ENCODE measurements at regions not wholly inside any gene's neighbourhood (a gene's known extent, or its start where the extent isn't known, plus 50 kb on each side); places are given as distances from the start of the nearest gene placed in this dataset.

GRCh38 chr18:29157057-29157780 is 980.3 kb upstream of the CDH2 start:
- TF ChIP-seq, protein P1, sequence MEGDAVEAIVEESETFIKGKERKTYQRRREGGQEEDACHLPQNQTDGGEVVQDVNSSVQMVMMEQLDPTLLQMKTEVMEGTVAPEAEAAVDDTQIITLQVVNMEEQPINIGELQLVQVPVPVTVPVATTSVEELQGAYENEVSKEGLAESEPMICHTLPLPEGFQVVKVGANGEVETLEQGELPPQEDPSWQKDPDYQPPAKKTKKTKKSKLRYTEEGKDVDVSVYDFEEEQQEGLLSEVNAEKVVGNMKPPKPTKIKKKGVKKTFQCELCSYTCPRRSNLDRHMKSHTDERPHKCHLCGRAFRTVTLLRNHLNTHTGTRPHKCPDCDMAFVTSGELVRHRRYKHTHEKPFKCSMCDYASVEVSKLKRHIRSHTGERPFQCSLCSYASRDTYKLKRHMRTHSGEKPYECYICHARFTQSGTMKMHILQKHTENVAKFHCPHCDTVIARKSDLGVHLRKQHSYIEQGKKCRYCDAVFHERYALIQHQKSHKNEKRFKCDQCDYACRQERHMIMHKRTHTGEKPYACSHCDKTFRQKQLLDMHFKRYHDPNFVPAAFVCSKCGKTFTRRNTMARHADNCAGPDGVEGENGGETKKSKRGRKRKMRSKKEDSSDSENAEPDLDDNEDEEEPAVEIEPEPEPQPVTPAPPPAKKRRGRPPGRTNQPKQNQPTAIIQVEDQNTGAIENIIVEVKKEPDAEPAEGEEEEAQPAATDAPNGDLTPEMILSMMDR (optimal IDR thresholded peaks at IDR 0.05 in 1 of 3, IDR thresholded peaks at IDR 0.05 in 1 of 3, conservative IDR thresholded peaks at IDR 0.05 in 1 of 3; ENCODE audit: extremely low read depth in 1 of 3, insufficient read depth in 2 of 3, low read length in 3 of 3), result no peak
- TF ChIP-seq EZH2 (IDR thresholded peaks at IDR 0.05; ENCODE audit: low read length), result no peak
- no peaks in the 10 kb centered on the region for H3K27me3 ChIP-seq (ENCODE audit: control insufficient read depth, extremely low read depth, insufficient read depth, low read length)
- H3K4me1 ChIP-seq (ENCODE audit: control insufficient read depth, extremely low read depth, insufficient read depth, low read length), result peaks cover 54% of the 10 kb centered on the region
- H3K4me2 ChIP-seq (ENCODE audit: control insufficient read depth, extremely low read depth, insufficient read depth, low read depth, low read length), result peak overlapping the region; percentile 81
- peak overlapping the region; percentile 76 for H3K9ac ChIP-seq (ENCODE audit: control insufficient read depth, extremely low read depth, insufficient read depth, low read length)
- H3K9me1 ChIP-seq (ENCODE audit: control insufficient read depth, extremely low read depth, insufficient read depth, low read length), result no peaks in the 10 kb centered on the region
- no peaks in the 10 kb centered on the region for H4K20me1 ChIP-seq (ENCODE audit: control insufficient read depth, extremely low read depth, insufficient read depth, low read length)
- peaks cover 41% of the 10 kb centered on the region for H3K79me2 ChIP-seq (ENCODE audit: control insufficient read depth, insufficient read depth, low read length)
- H3K27ac ChIP-seq (ENCODE audit: control insufficient read depth, insufficient read depth, low read length), result peak overlapping the region; percentile 78
- DNase-seq (ENCODE audit: low read depth, low spot score) (no peak), FAIRE-seq (peak; percentile 59)
- H3K9me3 ChIP-seq (ENCODE audit: control insufficient read depth, low read depth, low read length), result no peaks in the 10 kb centered on the region
- H3K4me3 ChIP-seq (ENCODE audit: control insufficient read depth in 2 of 3, extremely low read depth in 1 of 3, insufficient read depth in 2 of 3, low read depth in 1 of 3, low read length in 3 of 3), result peak overlapping the region; percentile 59 to 80 (median 77)
- no peak overlapping the region for H2AFZ ChIP-seq (ENCODE audit: control insufficient read depth, low read length)
- dilution Hi-C loops (cut with MboI; ENCODE audit: extremely low pct_ligation_motif_present, low sequenced_read_pairs), result no loop called here
- no peaks in the 10 kb centered on the region for H3K36me3 ChIP-seq (ENCODE audit: control insufficient read depth in 2 of 2, extremely low read depth in 1 of 2, insufficient read depth in 2 of 2, low read length in 2 of 2)

DNA sequence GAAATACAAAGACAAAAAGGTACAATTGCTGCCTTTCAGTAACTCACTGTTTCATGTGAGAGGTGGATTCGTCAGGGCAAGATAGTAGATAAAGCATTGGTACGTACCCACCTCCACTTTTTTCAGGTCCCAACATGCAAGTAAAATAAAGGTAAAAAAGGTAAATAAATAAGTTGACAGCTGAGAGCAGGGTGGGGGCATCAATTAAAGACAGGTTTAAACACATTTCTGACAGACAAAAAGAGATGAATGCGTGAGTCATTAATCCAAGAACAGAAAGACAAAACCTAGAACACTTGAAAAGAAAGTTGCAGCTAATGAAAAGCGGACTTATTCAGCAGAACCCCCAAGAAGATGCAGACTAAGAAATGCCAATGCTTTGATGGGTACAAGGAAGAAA is 979.6 kb upstream of the CDH2 start:
- TF ChIP-seq, protein P1 (optimal IDR thresholded peaks at IDR 0.05 in 1 of 3, IDR thresholded peaks at IDR 0.05 in 1 of 3, conservative IDR thresholded peaks at IDR 0.05 in 1 of 3; ENCODE audit: extremely low read depth in 1 of 3, insufficient read depth in 2 of 3, low read length in 3 of 3), result no peak
- no peak for TF ChIP-seq EZH2 (IDR thresholded peaks at IDR 0.05; ENCODE audit: low read length)
- no peaks in the 10 kb centered on the region for H3K9me1 ChIP-seq (ENCODE audit: control insufficient read depth, extremely low read depth, insufficient read depth, low read length)
- H3K9me3 ChIP-seq (ENCODE audit: control insufficient read depth, low read depth, low read length), result no peaks in the 10 kb centered on the region
- peak; percentile 88 for DNase-seq (ENCODE audit: low read depth, low spot score)
- peak overlapping the region; percentile 59 to 80 (median 77) for H3K4me3 ChIP-seq (ENCODE audit: control insufficient read depth in 2 of 3, extremely low read depth in 1 of 3, insufficient read depth in 2 of 3, low read depth in 1 of 3, low read length in 3 of 3)
- no peaks in the 10 kb centered on the region for H4K20me1 ChIP-seq (ENCODE audit: control insufficient read depth, extremely low read depth, insufficient read depth, low read length)
- peak; percentile 79 for FAIRE-seq
- peak overlapping the region; percentile 76 for H3K9ac ChIP-seq (ENCODE audit: control insufficient read depth, extremely low read depth, insufficient read depth, low read length)
- peaks cover 49% of the 10 kb centered on the region for H3K4me1 ChIP-seq (ENCODE audit: control insufficient read depth, extremely low read depth, insufficient read depth, low read length)
- no peaks in the 10 kb centered on the region for H3K27me3 ChIP-seq (ENCODE audit: control insufficient read depth, extremely low read depth, insufficient read depth, low read length)
- dilution Hi-C loops (cut with MboI; ENCODE audit: extremely low pct_ligation_motif_present, low sequenced_read_pairs), result no loop called here
- peaks cover 36% of the 10 kb centered on the region for H3K79me2 ChIP-seq (ENCODE audit: control insufficient read depth, insufficient read depth, low read length)
- H2AFZ ChIP-seq (ENCODE audit: control insufficient read depth, low read length), result no peak overlapping the region
- H3K4me2 ChIP-seq (ENCODE audit: control insufficient read depth, extremely low read depth, insufficient read depth, low read depth, low read length), result peak overlapping the region; percentile 81
- peak overlapping the region; percentile 78 for H3K27ac ChIP-seq (ENCODE audit: control insufficient read depth, insufficient read depth, low read length)
- no peaks in the 10 kb centered on the region for H3K36me3 ChIP-seq (ENCODE audit: control insufficient read depth in 2 of 2, extremely low read depth in 1 of 2, insufficient read depth in 2 of 2, low read length in 2 of 2)

Data from keratinocyte (primary cell).